ENCODE measurements at regions not wholly inside any gene's neighbourhood (a gene's known extent, or its start where the extent isn't known, plus 50 kb on each side); places are given as distances from the start of the nearest gene placed in this dataset.

DNA sequence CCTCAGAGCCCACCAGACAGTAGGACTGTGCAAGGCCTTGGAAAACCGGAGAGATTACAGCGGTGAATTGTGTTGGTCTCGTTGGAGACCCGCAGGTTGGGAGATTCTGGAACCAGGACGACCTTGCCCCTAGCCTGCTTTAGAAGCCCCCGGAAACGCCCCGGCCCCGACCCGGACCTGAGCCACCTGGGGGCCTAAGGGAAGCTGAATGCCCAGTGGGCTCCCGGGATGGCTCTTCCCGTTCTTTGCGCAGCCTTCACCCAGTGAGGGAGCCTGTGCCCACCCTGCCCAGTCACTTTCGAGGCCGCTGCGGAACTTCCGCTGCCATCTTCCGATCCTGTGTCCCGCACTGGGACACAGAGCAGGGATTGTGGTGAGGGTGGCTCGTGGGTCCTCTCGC is 254.4 kb downstream of the FAM72C start:
- TF ChIP-seq POLR2AphosphoS5 (IDR thresholded peaks at IDR 0.05): no peak
- TF ChIP-seq CTCF (IDR thresholded peaks at IDR 0.05): no peak
